Activated T-cell treated with anti-CD3 and anti-CD28 coated beads, Interleukin-2, amount 50 U/mL, for 1 hour (primary cell): ENCODE measurements at regions not wholly inside any gene's neighbourhood (a gene's known extent, or its start where the extent isn't known, plus 50 kb on each side); places are given as distances from the start of the nearest gene placed in this dataset.

Experiments
- DNase-seq: peaks from one replicate; pipeline ENCODE4 v3.0.0-alpha.2; 2020

- DNase-seq, result no peak
Observed at GRCh38 chr6:154885214-154885613, 109.9 kb upstream of the TIAM2 start.

- no peak for DNase-seq
Observed at GRCh38 chr6:154886016-154886415, 109.1 kb upstream of the TIAM2 start.

- DNase-seq, result no peak
Observed at GRCh38 chr6:154886471-154886870, 108.6 kb upstream of the TIAM2 start.

GRCh38 chr6:154887051-154887450, 108.1 kb upstream of the TIAM2 start:
- DNase-seq, result no peak

GRCh38 chr6:154888421-154889295, 106.5 kb upstream of the TIAM2 start:
- no peak for DNase-seq

GRCh38 chr6:154890874-154891273, 104.2 kb upstream of the TIAM2 start:
- no peak for DNase-seq

- DNase-seq, result no peak
Observed at GRCh38 chr6:154891901-154892300, 103.2 kb upstream of the TIAM2 start.

- DNase-seq, result no peak
Observed at GRCh38 chr6:154893917-154894316, 101.2 kb upstream of the TIAM2 start.

- DNase-seq, result no peak
Observed at GRCh38 chr6:154894902-154895301, 100.2 kb upstream of the TIAM2 start.

GRCh38 chr6:154895841-154896240, 99.3 kb upstream of the TIAM2 start:
- no peak for DNase-seq

- no peak for DNase-seq
Observed at GRCh38 chr6:154898821-154899220, 96.3 kb upstream of the TIAM2 start.

- no peak for DNase-seq
Observed at GRCh38 chr6:154899824-154900463, 95.2 kb upstream of the TIAM2 start.

GRCh38 chr6:154901876-154902552, 93.1 kb upstream of the TIAM2 start:
- DNase-seq, result no peak

GRCh38 chr6:154907291-154907690, 87.8 kb upstream of the TIAM2 start:
- DNase-seq, result no peak

GRCh38 chr6:154908723-154909122, 86.4 kb upstream of the TIAM2 start:
- no peak for DNase-seq

GRCh38 chr6:154909311-154909710, 85.8 kb upstream of the TIAM2 start:
- DNase-seq, result no peak

GRCh38 chr6:154909821-154910220, 85.3 kb upstream of the TIAM2 start:
- no peak for DNase-seq

GRCh38 chr6:154914288-154914687, 80.8 kb upstream of the TIAM2 start:
- DNase-seq, result no peak

GRCh38 chr6:154916857-154917256, 78.3 kb upstream of the TIAM2 start:
- no peak for DNase-seq

- DNase-seq, result no peak
Observed at GRCh38 chr6:154917941-154918340, 77.2 kb upstream of the TIAM2 start.

- DNase-seq, result no peak
Observed at GRCh38 chr6:154919806-154920205, 75.3 kb upstream of the TIAM2 start.

- DNase-seq, result no peak
Observed at GRCh38 chr6:154920495-154921200, 74.5 kb upstream of the TIAM2 start.

GRCh38 chr6:154921482-154921881, 73.6 kb upstream of the TIAM2 start:
- no peak for DNase-seq
